Neural cell (in vitro differentiated cells): ENCODE measurements at regions not wholly inside any gene's neighbourhood (a gene's known extent, or its start where the extent isn't known, plus 50 kb on each side); places are given as distances from the start of the nearest gene placed in this dataset.

Source experiments
- H2AFZ ChIP-seq: fragments of 200-600, 300-800 bp; sonication (generic), shearing (Covaris generic); 2 replicates; pipeline ENCODE4 v1.6.0; 2014; ENCODE audit warnings: low read depth, mild to moderate bottlenecking, antibody characterized with exemption, low read length, moderate library complexity
- H3F3A ChIP-seq: fragments of 200-600 bp; shearing (Covaris generic); 2 replicates; pipeline ENCODE4 v1.6.1; 2016; ENCODE audit warnings: mild to moderate bottlenecking, moderate library complexity, mixed read lengths, antibody characterized with exemption, low read length; ENCODE audit not compliant: insufficient read depth, poor library complexity, severe bottlenecking
- H3K27ac ChIP-seq: fragments of 200-600, 300-800 bp; sonication (generic), shearing (Covaris generic); 2 replicates; pipeline ENCODE4 v1.5.1; 2014; ENCODE audit warnings: mild to moderate bottlenecking, low read length, moderate library complexity
- H3K27me3 ChIP-seq: fragments of 300-800, 200-600 bp; sonication (generic), shearing (Covaris generic); 2 replicates; pipeline ENCODE4 v1.6.0; 2014; ENCODE audit warnings: mild to moderate bottlenecking, low read depth, low read length, moderate library complexity; ENCODE audit not compliant: insufficient read depth
- H3K36me3 ChIP-seq: fragments of 300-800, 200-600 bp; sonication (generic), shearing (Covaris generic); 2 replicates; pipeline ENCODE4 v1.5.1; 2014; ENCODE audit warnings: mild to moderate bottlenecking, antibody characterized with exemption, low read length, moderate library complexity; ENCODE audit not compliant: insufficient read depth
- H3K4me2 ChIP-seq: fragments of 300-800, 200-600 bp; sonication (generic), shearing (Covaris generic); 2 replicates; pipeline ENCODE4 v1.6.0; 2014; ENCODE audit warnings: mild to moderate bottlenecking, low read length
- H3K4me3 ChIP-seq: fragments of 300-800, 200-600 bp; sonication (generic), shearing (Covaris generic); 2 replicates; pipeline ENCODE4 v1.5.1; 2014; ENCODE audit warnings: mild to moderate bottlenecking, low read length, moderate library complexity
- H3K79me2 ChIP-seq: fragments of 200-600 bp; shearing (Covaris generic); replicated peaks from 2 replicates; pipeline ENCODE4 v1.6.0; 2014; ENCODE audit warnings: mild to moderate bottlenecking, low read length, moderate library complexity; ENCODE audit not compliant: insufficient read depth
- H3K9ac ChIP-seq: fragments of 300-800, 200-600 bp; sonication (generic), shearing (Covaris generic); 2 replicates; pipeline ENCODE4 v1.6.1; 2016; ENCODE audit warnings: mild to moderate bottlenecking, low read length, mixed read lengths
- H3K9me2 ChIP-seq: fragments of 200-600 bp; shearing (Covaris generic); 2 replicates; pipeline ENCODE4 v1.6.1; 2016; ENCODE audit warnings: mild to moderate bottlenecking, low read length, mixed read lengths; ENCODE audit not compliant: insufficient read depth
- H3K9me3 ChIP-seq: fragments of 200-600, 300-800 bp; sonication (generic), shearing (Covaris generic); 2 replicates; pipeline ENCODE4 v1.6.1; 2016; ENCODE audit warnings: mild to moderate bottlenecking, mixed run types, low read length, moderate library complexity, mixed read lengths
- H4K20me1 ChIP-seq: fragments of 200-600 bp; shearing (Covaris generic); 2 replicates; pipeline ENCODE4 v1.6.1; 2016; ENCODE audit warnings: mild to moderate bottlenecking, mixed run types; ENCODE audit not compliant: insufficient read depth
- CTCF ChIP-seq: fragments of 450-650 bp; IDR thresholded peaks from 2 replicates; pipeline ENCODE4 v1.5.1; 2014; ENCODE audit warnings: antibody characterized with exemption, mild to moderate bottlenecking, moderate library complexity; ENCODE audit not compliant: poor library complexity, severe bottlenecking
- EP300 ChIP-seq: fragments of 450-650 bp; conservative IDR thresholded peaks from 2 replicates; pipeline ENCODE4 v1.6.1; 2014; ENCODE audit warnings: antibody characterized with exemption, mild to moderate bottlenecking, moderate library complexity; ENCODE audit not compliant: poor library complexity, severe bottlenecking
- EZH2 ChIP-seq: fragments of 200-600, 300-800 bp; shearing (Covaris generic), sonication (generic); IDR thresholded peaks from 2 replicates; pipeline ENCODE4 v1.6.1; 2014; ENCODE audit warnings: antibody characterized with exemption, low read length, borderline replicate concordance, mild to moderate bottlenecking; ENCODE audit not compliant: insufficient read depth, poor library complexity, severe bottlenecking
- MXI1 ChIP-seq: fragments of 450-650 bp; conservative IDR thresholded peaks from 2 replicates; pipeline ENCODE4 v1.6.1; 2014; ENCODE audit warnings: antibody characterized with exemption, mild to moderate bottlenecking; ENCODE audit not compliant: poor library complexity, severe bottlenecking
- POLR2AphosphoS5 ChIP-seq: IDR thresholded peaks from 2 replicates; pipeline ENCODE4 v1.6.1; 2012
- RAD21 ChIP-seq: fragments of 450-650 bp; conservative IDR thresholded peaks from 2 replicates; pipeline ENCODE4 v1.6.1; 2014; ENCODE audit warnings: antibody characterized with exemption, mild to moderate bottlenecking, moderate library complexity
- SMC3 ChIP-seq: fragments of 450-650 bp; conservative IDR thresholded peaks from 2 replicates; pipeline ENCODE4 v1.6.1; 2014; ENCODE audit warnings: antibody characterized with exemption, mild to moderate bottlenecking, moderate library complexity; ENCODE audit not compliant: poor library complexity
- TAF1 ChIP-seq: IDR thresholded peaks from 2 replicates; pipeline ENCODE4 v1.6.1; 2012; ENCODE audit warnings: low read depth
- TF ChIP-seq, protein P1 (sequence below): IDR thresholded peaks from 2 replicates; pipeline ENCODE4 v1.6.1; 2012; ENCODE audit warnings: borderline replicate concordance

DNA sequence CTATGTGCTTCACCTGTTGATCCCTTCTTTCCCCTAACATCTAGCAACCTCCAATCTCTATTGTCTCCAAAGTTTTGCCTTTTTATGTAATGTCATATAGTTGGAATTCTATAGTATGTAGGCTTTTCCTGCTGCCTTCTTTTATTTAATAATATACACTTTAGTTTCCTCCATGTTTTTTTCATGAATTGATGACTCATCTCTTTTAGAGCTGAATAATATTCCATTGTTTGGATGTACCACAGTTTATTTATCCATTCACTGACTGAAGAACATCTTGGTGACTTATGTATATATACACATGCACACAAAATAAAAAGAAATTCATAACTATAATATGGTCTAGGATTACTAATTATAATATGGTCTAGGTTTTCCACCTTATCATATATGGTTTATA lies 1314.2 kb downstream of the OTOL1 start:
- Histone ChIP-seq H3K9me3 (no peaks in the 10 kb centered on the region), H3K9ac (no peak overlapping the region), H2AFZ (no peak overlapping the region), H3K27me3 (no peaks in the 10 kb centered on the region), H3K36me3 (no peaks in the 10 kb centered on the region), H3K4me2 (no peak overlapping the region), H4K20me1 (no peaks in the 10 kb centered on the region), H3K4me3 (no peak overlapping the region), H3F3A (no peaks in the 10 kb centered on the region), H3K79me2 (no peaks in the 10 kb centered on the region), H3K9me2 (no peaks in the 10 kb centered on the region), H3K27ac (no peak overlapping the region)
- TF ChIP-seq RAD21 (no peak), EZH2 (no peak), EP300 (no peak)
- TF ChIP-seq, protein P1, sequence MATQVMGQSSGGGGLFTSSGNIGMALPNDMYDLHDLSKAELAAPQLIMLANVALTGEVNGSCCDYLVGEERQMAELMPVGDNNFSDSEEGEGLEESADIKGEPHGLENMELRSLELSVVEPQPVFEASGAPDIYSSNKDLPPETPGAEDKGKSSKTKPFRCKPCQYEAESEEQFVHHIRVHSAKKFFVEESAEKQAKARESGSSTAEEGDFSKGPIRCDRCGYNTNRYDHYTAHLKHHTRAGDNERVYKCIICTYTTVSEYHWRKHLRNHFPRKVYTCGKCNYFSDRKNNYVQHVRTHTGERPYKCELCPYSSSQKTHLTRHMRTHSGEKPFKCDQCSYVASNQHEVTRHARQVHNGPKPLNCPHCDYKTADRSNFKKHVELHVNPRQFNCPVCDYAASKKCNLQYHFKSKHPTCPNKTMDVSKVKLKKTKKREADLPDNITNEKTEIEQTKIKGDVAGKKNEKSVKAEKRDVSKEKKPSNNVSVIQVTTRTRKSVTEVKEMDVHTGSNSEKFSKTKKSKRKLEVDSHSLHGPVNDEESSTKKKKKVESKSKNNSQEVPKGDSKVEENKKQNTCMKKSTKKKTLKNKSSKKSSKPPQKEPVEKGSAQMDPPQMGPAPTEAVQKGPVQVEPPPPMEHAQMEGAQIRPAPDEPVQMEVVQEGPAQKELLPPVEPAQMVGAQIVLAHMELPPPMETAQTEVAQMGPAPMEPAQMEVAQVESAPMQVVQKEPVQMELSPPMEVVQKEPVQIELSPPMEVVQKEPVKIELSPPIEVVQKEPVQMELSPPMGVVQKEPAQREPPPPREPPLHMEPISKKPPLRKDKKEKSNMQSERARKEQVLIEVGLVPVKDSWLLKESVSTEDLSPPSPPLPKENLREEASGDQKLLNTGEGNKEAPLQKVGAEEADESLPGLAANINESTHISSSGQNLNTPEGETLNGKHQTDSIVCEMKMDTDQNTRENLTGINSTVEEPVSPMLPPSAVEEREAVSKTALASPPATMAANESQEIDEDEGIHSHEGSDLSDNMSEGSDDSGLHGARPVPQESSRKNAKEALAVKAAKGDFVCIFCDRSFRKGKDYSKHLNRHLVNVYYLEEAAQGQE = no peak

DNA sequence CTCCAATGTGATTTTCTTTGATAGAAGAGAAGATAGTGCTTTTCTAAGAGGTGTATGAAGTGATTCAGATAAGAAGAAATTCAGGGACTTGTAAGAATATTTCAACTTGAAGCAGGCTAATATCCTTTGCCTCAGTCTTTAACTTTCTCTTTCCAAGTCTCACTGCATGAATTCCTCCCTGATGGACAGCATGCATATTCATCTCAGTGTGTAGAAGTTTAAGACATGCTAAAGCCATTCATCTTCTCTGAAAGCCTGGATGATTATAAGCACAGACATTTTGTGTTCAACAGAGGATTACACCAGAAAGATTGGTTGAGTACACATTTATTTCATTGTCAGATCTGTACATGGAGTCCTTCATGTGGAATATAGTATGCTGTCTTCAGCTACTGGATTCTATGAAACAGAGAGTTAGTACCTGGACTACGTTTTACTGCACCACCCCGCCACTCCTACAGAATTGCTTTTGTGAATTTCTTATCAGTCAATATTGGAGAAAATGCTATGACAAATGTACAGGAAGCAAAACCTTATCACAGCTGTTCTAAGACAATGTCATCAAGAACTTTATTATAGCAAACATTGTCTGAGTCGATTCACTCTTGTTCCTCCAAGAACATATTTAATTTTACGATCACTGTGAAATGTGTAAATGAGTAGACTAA lies 1346.1 kb downstream of the OTOL1 start:
- no peak for TF ChIP-seq EZH2
- TF ChIP-seq EP300 = no peak
- no peak for TF ChIP-seq TAF1
- TF ChIP-seq RAD21 = no peak
- TF ChIP-seq MXI1 = no peak
- no peak for TF ChIP-seq CTCF
- TF ChIP-seq, protein P1 = no peak
- no peak for TF ChIP-seq POLR2AphosphoS5
- no peak for TF ChIP-seq SMC3
- Histone ChIP-seq H3K4me2 (no peak overlapping the region), H4K20me1 (no peaks in the 10 kb centered on the region), H3K27ac (no peak overlapping the region), H3F3A (no peaks in the 10 kb centered on the region), H3K79me2 (no peaks in the 10 kb centered on the region), H3K27me3 (no peaks in the 10 kb centered on the region), H3K9me2 (no peaks in the 10 kb centered on the region), H2AFZ (no peak overlapping the region), H3K9me3 (no peaks in the 10 kb centered on the region), H3K9ac (no peak overlapping the region), H3K36me3 (no peaks in the 10 kb centered on the region), H3K4me3 (no peak overlapping the region)
